ENCODE measurements at regions not wholly inside any gene's neighbourhood (a gene's known extent, or its start where the extent isn't known, plus 50 kb on each side); places are given as distances from the start of the nearest gene placed in this dataset.

- TF ChIP-seq CTCF (IDR thresholded peaks at IDR 0.05) = no peak
- TF ChIP-seq REST (IDR thresholded peaks at IDR 0.05; ENCODE audit: insufficient read depth in 1 of 2, low read depth in 2 of 2, low read length in 1 of 2) = no peak
- TF ChIP-seq TCF7L2 (IDR thresholded peaks at IDR 0.05; ENCODE audit: low read depth, low read length) = no peak
- TF ChIP-seq POLR2AphosphoS5 (IDR thresholded peaks at IDR 0.05; ENCODE audit: low read depth, low read length) = no peak
Observed at GRCh38 chr14:82689948-82690347, 1156.3 kb upstream of the SEL1L start.
